OCI-LY1 (cell line): ENCODE measurements at regions not wholly inside any gene's neighbourhood (a gene's known extent, or its start where the extent isn't known, plus 50 kb on each side); places are given as distances from the start of the nearest gene placed in this dataset.

Source experiments
- H2AFZ ChIP-seq: fragments of 200-600 bp; sonication (generic), shearing (Covaris generic); 2 replicates; pipeline ENCODE4 v1.6.0; 2014; ENCODE audit warnings: antibody characterized with exemption, mild to moderate bottlenecking, low read length
- H3F3A ChIP-seq: fragments of 200-600 bp; sonication (generic), shearing (Covaris generic); 2 replicates; pipeline ENCODE4 v1.6.0; 2014; ENCODE audit warnings: mild to moderate bottlenecking, antibody characterized with exemption, low read length, moderate library complexity; ENCODE audit not compliant: insufficient read depth
- H3K27ac ChIP-seq: fragments of 200-600 bp; sonication (generic); 2 replicates; pipeline ENCODE4 v1.5.1; 2014; ENCODE audit warnings: low read length, mixed run types, mild to moderate bottlenecking, low read depth; ENCODE audit not compliant: poor library complexity, severe bottlenecking
- H3K27me3 ChIP-seq: fragments of 200-600 bp; sonication (generic); 2 replicates; pipeline ENCODE4 v1.6.0; 2014; ENCODE audit warnings: antibody characterized with exemption, mild to moderate bottlenecking, low read length, moderate library complexity; ENCODE audit not compliant: insufficient read depth
- H3K36me3 ChIP-seq: fragments of 200-600 bp; sonication (generic); 2 replicates; pipeline ENCODE4 v1.6.1; 2014; ENCODE audit warnings: mild to moderate bottlenecking, antibody characterized with exemption, low read length, moderate library complexity, mixed read lengths; ENCODE audit not compliant: insufficient read depth
- H3K4me1 ChIP-seq: fragments of 200-600 bp; sonication (generic); 2 replicates; pipeline ENCODE4 v1.5.1; 2014; ENCODE audit warnings: mild to moderate bottlenecking, low read length, moderate library complexity; ENCODE audit not compliant: insufficient read depth, severe bottlenecking
- H3K4me2 ChIP-seq: fragments of 200-600 bp; sonication (generic), shearing (Covaris generic); 2 replicates; pipeline ENCODE4 v1.6.1; 2014; ENCODE audit warnings: low read length
- H3K4me3 ChIP-seq: fragments of 200-600 bp; sonication (generic); 2 replicates; pipeline ENCODE4 v1.5.1; 2014; ENCODE audit warnings: low read length, low read depth, mild to moderate bottlenecking, mixed read lengths; ENCODE audit not compliant: poor library complexity, severe bottlenecking
- H3K79me2 ChIP-seq: fragments of 200-600 bp; shearing (Covaris generic); 2 replicates; pipeline ENCODE4 v1.6.1; 2016; ENCODE audit warnings: mixed run types, low read length, mixed read lengths; ENCODE audit not compliant: insufficient read depth
- H3K9ac ChIP-seq: fragments of 200-600 bp; sonication (generic), shearing (Covaris generic); 2 replicates; pipeline ENCODE4 v1.6.1; 2014; ENCODE audit warnings: mild to moderate bottlenecking, low read length, mixed read lengths
- H3K9me2 ChIP-seq: fragments of 200-600 bp; sonication (generic), shearing (Covaris generic); 2 replicates; pipeline ENCODE4 v1.6.1; 2014; ENCODE audit warnings: low read depth, mild to moderate bottlenecking, low read length, mixed read lengths
- H3K9me3 ChIP-seq: fragments of 200-600 bp; shearing (Covaris generic); 2 replicates; pipeline ENCODE4 v1.6.1; 2014; ENCODE audit warnings: low read length, mixed read lengths
- H4K20me1 ChIP-seq: fragments of 200-600 bp; sonication (generic), shearing (Covaris generic); 2 replicates; pipeline ENCODE4 v1.6.0; 2016; ENCODE audit warnings: mild to moderate bottlenecking, low read length; ENCODE audit not compliant: insufficient read depth
- CTCF ChIP-seq: fragments of 200-600 bp; sonication (generic), shearing (Covaris generic); IDR thresholded peaks from 2 replicates; pipeline ENCODE4 v1.5.1; 2017; ENCODE audit warnings: mild to moderate bottlenecking, antibody characterized with exemption, low read length, moderate library complexity, mixed read lengths
- EZH2 ChIP-seq: fragments of 200-600 bp; sonication (generic), shearing (Covaris generic); IDR thresholded peaks from 2 replicates; pipeline ENCODE4 v1.8.0; 2017; ENCODE audit warnings: borderline replicate concordance, mixed run types, mild to moderate bottlenecking, antibody characterized with exemption, low read length, moderate library complexity, mixed read lengths

- Histone ChIP-seq H3K27me3 (no peaks in the 10 kb centered on the region), H3K4me3 (no peak overlapping the region), H2AFZ (no peak overlapping the region), H3F3A (no peaks in the 10 kb centered on the region), H3K79me2 (no peaks in the 10 kb centered on the region), H3K4me2 (no peak overlapping the region), H3K9me3 (no peaks in the 10 kb centered on the region), H3K27ac (no peak overlapping the region), H4K20me1 (no peaks in the 10 kb centered on the region), H3K4me1 (no peaks in the 10 kb centered on the region), H3K9ac (no peak overlapping the region), H3K9me2 (no peaks in the 10 kb centered on the region), H3K36me3 (no peaks in the 10 kb centered on the region)
- TF ChIP-seq CTCF = no peak
- no peak for TF ChIP-seq EZH2
These were observed 369.2 kb downstream of the TLE4 start for GRCh38 chr9:79940919-79941318.

- H3K9ac ChIP-seq = no peak overlapping the region
- no peaks in the 10 kb centered on the region for H4K20me1 ChIP-seq
- H3K4me3 ChIP-seq = no peak overlapping the region
- H2AFZ ChIP-seq = no peak overlapping the region
- no peaks in the 10 kb centered on the region for H3K9me2 ChIP-seq
- no peak overlapping the region for H3K4me2 ChIP-seq
- no peak for TF ChIP-seq CTCF
- TF ChIP-seq EZH2 = no peak
- no peaks in the 10 kb centered on the region for H3F3A ChIP-seq
- no peaks in the 10 kb centered on the region for H3K27me3 ChIP-seq
- H3K9me3 ChIP-seq = no peaks in the 10 kb centered on the region
- H3K79me2 ChIP-seq = no peaks in the 10 kb centered on the region
- no peaks in the 10 kb centered on the region for H3K36me3 ChIP-seq
- H3K4me1 ChIP-seq = no peaks in the 10 kb centered on the region
- H3K27ac ChIP-seq = no peak overlapping the region
These were observed 368.1 kb downstream of the TLE4 start for GRCh38 chr9:79939819-79940218.

GRCh38 chr9:79936336-79936735 lies 364.6 kb downstream of the TLE4 start:
- Histone ChIP-seq H2AFZ (no peak overlapping the region), H3K79me2 (no peaks in the 10 kb centered on the region), H3K9me2 (no peaks in the 10 kb centered on the region), H3K9me3 (no peaks in the 10 kb centered on the region), H3K9ac (no peak overlapping the region), H3K36me3 (no peaks in the 10 kb centered on the region), H3K27ac (no peak overlapping the region), H3K4me2 (no peak overlapping the region), H3K4me3 (no peak overlapping the region), H3K4me1 (no peaks in the 10 kb centered on the region), H4K20me1 (no peaks in the 10 kb centered on the region), H3K27me3 (no peaks in the 10 kb centered on the region), H3F3A (no peaks in the 10 kb centered on the region)
- TF ChIP-seq EZH2 (no peak), CTCF (no peak)
